NT2/D1 (cell line): ENCODE measurements at regions not wholly inside any gene's neighbourhood (a gene's known extent, or its start where the extent isn't known, plus 50 kb on each side); places are given as distances from the start of the nearest gene placed in this dataset.

Source experiments
- SUZ12 ChIP-seq: IDR thresholded peaks from 2 replicates; pipeline ENCODE4 v1.6.1; 2011; ENCODE audit not compliant: insufficient read length, insufficient read depth; ENCODE audit errors: extremely low read depth
- YY1 ChIP-seq: IDR thresholded peaks from 2 replicates; pipeline ENCODE4 v1.6.1; 2011; ENCODE audit not compliant: insufficient read length, insufficient read depth

DNA sequence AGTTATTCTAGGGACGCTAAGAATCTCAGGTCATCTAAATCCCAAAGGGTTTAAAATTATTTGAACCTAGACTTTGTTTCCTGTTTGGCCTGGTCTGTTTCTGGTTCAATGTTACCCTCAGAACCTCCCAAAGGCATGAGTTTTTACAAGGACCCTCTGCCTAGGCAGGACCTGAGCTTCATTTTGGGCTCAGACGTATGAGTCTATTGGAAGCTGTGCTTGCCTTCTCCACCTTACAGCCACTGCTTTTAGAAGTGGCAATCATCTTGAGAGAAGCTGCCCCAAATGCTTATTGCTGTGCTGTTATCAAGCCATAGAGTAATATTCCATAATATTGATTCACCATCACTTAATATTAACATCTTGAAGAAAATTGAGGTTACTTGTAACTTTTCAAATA, 510.4 kb downstream of the TLE4 start:
- no peak for TF ChIP-seq SUZ12
- TF ChIP-seq YY1 = no peak
